NT2/D1 (cell line): ENCODE measurements at regions not wholly inside any gene's neighbourhood (a gene's known extent, or its start where the extent isn't known, plus 50 kb on each side); places are given as distances from the start of the nearest gene placed in this dataset.

Experiments used
- DNase-seq: peaks from one replicate; pipeline ENCODE4 v3.0.0-alpha.2; 2011; ENCODE audit warnings: low read depth, low spot score
- H3K27me3 ChIP-seq: 2 replicates; pipeline ENCODE4 v1.6.0; 2011; ENCODE audit warnings: mild to moderate bottlenecking; ENCODE audit not compliant: insufficient read length, insufficient read depth
- H3K36me3 ChIP-seq: 2 replicates; pipeline ENCODE4 v1.6.1; 2011; ENCODE audit warnings: mild to moderate bottlenecking, low read length, mixed read lengths; ENCODE audit not compliant: insufficient read depth, insufficient read length
- H3K4me1 ChIP-seq: 2 replicates; pipeline ENCODE4 v1.5.1; 2011; ENCODE audit not compliant: insufficient read depth, insufficient read length
- H3K4me3 ChIP-seq: 2 replicates; pipeline ENCODE4 v1.5.1; 2011; ENCODE audit warnings: low read depth; ENCODE audit not compliant: insufficient read length
- H3K9ac ChIP-seq: 2 replicates; pipeline ENCODE4 v1.6.0; 2011; ENCODE audit warnings: low read depth; ENCODE audit not compliant: insufficient read length
- H3K9me3 ChIP-seq: 2 replicates; pipeline ENCODE4 v1.5.1; 2011; ENCODE audit warnings: mild to moderate bottlenecking, low read length; ENCODE audit not compliant: insufficient read depth
- SUZ12 ChIP-seq: IDR thresholded peaks from 2 replicates; pipeline ENCODE4 v1.6.1; 2011; ENCODE audit not compliant: insufficient read length, insufficient read depth; ENCODE audit errors: extremely low read depth
- YY1 ChIP-seq: IDR thresholded peaks from 2 replicates; pipeline ENCODE4 v1.6.1; 2011; ENCODE audit not compliant: insufficient read length, insufficient read depth
- ZNF274 ChIP-seq: IDR thresholded peaks from 2 replicates; pipeline ENCODE4 v1.6.1; 2011; ENCODE audit warnings: mild to moderate bottlenecking, low read depth, low read length

DNA sequence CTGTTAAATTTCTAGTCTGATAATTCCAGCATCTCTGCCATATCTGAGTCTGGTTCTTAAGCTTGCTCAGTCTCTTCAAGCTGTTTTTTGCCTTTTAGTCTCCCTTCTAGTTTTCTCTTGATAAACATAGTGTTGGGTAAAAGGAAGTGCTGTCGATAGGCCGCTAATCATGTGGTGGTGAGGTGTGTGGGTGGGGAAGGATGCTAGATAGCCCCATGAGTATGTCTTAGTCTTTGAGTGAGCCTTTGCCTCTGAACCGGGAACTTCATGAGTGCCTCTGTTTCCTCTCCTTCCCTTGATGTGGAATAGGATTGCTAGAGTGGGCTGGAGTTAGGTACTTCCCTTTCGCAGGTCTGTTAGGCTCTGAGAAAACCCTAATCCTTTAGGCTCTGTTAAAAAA lies 441.8 kb downstream of the INHBA start:
- no peak for DNase-seq
- Histone ChIP-seq H3K9me3 (no peaks in the 10 kb centered on the region), H3K4me1 (no peaks in the 10 kb centered on the region), H3K36me3 (no peaks in the 10 kb centered on the region), H3K4me3 (no peak overlapping the region), H3K27me3 (no peaks in the 10 kb centered on the region), H3K9ac (no peak overlapping the region)
- TF ChIP-seq ZNF274 (no peak), SUZ12 (no peak), YY1 (no peak)

DNA sequence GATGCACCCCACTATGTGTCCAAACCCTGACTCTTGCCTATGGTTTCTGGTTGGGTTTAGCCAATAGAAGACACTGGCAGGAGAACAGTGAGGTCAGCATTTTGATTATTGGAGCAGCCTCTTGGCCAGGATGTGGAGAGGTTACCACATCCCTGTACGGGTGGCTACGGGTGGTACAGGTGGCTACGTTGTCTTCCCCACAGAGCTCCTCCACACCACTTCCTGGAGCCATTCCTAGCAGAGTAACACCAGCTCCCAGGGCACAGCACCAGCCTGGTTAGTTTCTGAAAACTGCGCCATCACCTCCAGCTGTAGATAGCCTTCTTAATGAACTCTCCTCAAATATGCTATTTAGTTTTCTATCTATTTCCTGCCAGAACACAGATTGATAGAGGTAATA lies 445.2 kb downstream of the INHBA start:
- DNase-seq: no peak
- Histone ChIP-seq H3K4me1 (no peaks in the 10 kb centered on the region), H3K4me3 (no peak overlapping the region), H3K27me3 (no peaks in the 10 kb centered on the region), H3K36me3 (no peaks in the 10 kb centered on the region), H3K9ac (no peak overlapping the region), H3K9me3 (no peaks in the 10 kb centered on the region)
- TF ChIP-seq ZNF274: no peak
- no peak for TF ChIP-seq YY1
- no peak for TF ChIP-seq SUZ12

DNA sequence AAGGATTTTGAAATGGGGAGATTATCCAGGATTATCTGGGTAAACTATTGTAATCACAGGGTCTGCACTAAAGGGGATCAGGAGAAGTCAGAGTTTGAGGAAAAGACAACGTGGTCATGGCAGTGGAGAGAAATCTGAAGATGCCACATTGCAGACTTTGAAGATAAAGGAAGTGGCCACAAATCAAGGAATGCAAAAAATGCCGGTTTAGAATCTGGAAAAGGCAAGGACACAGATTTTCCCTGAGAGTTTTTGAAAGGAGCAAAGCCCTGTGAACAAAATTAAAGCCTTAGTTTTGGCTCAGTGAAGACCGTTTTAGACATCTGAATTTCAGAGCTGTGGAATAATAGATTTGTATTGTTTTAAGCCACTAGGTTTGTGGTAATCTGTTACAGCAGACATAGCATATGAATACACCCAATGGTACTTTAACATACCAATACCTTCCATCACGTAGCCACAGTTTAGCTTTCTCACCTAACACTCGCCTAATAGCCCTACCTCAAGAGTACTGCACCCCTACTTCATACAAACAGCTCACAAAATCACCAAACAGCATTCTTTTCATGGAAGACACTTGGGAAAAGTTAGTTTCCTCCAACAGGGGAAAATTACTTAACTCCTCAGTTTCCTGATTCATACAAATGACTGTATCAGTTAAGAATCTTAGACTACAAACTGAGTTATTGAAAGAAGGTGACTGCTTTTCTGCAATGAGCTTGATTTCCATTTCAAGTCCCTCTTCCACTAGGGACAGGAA lies 446.5 kb downstream of the INHBA start:
- DNase-seq: no peak
- H3K9me3 ChIP-seq: no peaks in the 10 kb centered on the region

DNA sequence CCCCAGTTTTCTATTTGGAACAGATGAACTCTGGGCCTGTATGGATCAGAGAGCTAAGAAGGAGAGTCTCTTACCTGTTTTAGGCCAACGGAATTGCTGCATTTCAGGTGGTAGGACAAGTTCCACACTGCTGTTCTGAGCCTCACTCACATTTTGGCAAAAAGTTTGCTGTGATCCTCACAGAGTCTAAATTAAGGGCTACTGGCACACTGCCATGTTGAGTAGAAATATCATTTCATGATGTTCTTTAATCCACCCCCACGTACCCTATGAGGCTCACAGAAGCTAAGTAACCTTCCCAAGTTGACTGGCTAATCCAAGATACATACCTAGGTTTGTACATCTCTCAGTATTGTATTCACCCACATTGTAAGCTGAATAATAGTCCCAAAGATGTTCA lies 447.2 kb downstream of the INHBA start:
- Histone ChIP-seq H3K9me3 (no peaks in the 10 kb centered on the region), H3K36me3 (no peaks in the 10 kb centered on the region), H3K27me3 (no peaks in the 10 kb centered on the region), H3K4me1 (no peaks in the 10 kb centered on the region), H3K9ac (no peak overlapping the region), H3K4me3 (no peak overlapping the region)
- no peak for TF ChIP-seq YY1
- TF ChIP-seq ZNF274: no peak
- TF ChIP-seq SUZ12: no peak
- DNase-seq: no peak

More for the DNA sequence above, 446.5 kb downstream of the INHBA start:
- no peaks in the 10 kb centered on the region for H3K4me1 ChIP-seq
- no peaks in the 10 kb centered on the region for H3K27me3 ChIP-seq
- H3K4me3 ChIP-seq: no peak overlapping the region
- H3K36me3 ChIP-seq: no peaks in the 10 kb centered on the region
- TF ChIP-seq ZNF274 (no peak), YY1 (no peak), SUZ12 (no peak)
- no peak overlapping the region for H3K9ac ChIP-seq

DNA sequence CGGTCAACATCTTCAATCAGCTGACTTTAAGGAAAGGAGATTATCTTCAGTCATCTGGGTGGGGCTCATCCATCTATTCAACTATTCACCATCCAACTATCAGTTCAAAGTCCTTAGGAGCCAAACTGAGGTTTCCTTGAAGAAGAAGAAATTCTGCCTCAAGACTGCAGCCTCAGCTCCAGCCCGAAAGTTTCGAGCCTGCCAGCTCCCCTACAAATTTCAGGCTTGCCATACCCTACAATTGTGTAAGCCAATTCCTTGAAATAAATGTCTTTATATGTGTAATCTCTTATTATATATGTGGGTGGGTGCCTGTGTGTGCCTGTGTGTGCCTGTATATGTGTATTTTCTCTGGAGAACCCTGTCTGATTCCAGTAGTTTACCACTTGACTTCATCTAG lies 447.8 kb downstream of the INHBA start:
- no peak overlapping the region for H3K4me3 ChIP-seq
- no peaks in the 10 kb centered on the region for H3K9me3 ChIP-seq
- no peaks in the 10 kb centered on the region for H3K36me3 ChIP-seq
- TF ChIP-seq SUZ12 (no peak), ZNF274 (no peak), YY1 (no peak)
- H3K4me1 ChIP-seq: no peaks in the 10 kb centered on the region
- no peak overlapping the region for H3K9ac ChIP-seq
- no peaks in the 10 kb centered on the region for H3K27me3 ChIP-seq
- no peak for DNase-seq

DNA sequence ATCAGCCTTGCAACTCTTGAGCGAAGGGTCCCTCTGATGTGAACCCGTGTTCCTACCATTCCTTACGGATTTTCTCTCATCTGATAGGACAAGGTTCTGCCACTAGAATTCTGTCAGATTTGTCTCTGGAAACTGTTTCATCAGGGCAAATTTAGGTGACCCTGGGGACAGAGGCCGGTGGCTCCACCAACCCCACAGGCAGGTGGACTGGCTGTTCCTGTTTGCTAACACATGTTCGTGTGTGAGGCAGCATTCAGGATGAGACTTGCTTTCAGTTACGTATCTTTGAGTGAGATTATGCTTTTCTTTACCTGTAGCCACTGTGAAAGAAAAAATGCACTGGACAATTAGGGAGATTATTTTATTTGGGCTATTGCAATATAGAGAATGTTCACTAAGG lies 449.9 kb downstream of the INHBA start:
- Histone ChIP-seq H3K36me3 (no peaks in the 10 kb centered on the region), H3K9me3 (no peaks in the 10 kb centered on the region), H3K4me3 (no peak overlapping the region), H3K4me1 (no peaks in the 10 kb centered on the region), H3K9ac (no peak overlapping the region), H3K27me3 (no peaks in the 10 kb centered on the region)
- no peak for DNase-seq
- TF ChIP-seq ZNF274 (no peak), YY1 (no peak), SUZ12 (no peak)

DNA sequence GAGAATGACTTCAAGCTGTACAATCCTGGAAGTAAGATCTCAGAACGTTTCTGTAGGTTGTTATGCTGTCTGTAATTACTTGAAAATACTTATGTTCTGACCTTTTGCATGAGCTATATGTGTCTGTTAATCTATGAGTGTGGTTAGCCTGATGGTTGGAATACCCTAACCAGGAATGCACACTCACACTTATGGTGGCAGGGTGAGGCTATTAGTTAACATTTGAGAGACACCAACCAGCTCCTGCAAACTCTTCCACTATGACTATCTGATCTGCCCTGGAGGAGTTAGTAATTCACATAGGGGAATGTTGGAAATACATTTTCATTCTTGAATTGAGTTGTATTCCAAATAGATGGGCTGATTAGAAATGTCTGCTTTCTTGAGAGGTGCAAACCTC lies 450.3 kb downstream of the INHBA start:
- DNase-seq: no peak
- Histone ChIP-seq H3K4me1 (no peaks in the 10 kb centered on the region), H3K9me3 (no peaks in the 10 kb centered on the region), H3K27me3 (no peaks in the 10 kb centered on the region), H3K36me3 (no peaks in the 10 kb centered on the region), H3K4me3 (no peak overlapping the region), H3K9ac (no peak overlapping the region)
- TF ChIP-seq SUZ12 (no peak), ZNF274 (no peak), YY1 (no peak)
